GM18951 (cell line): ENCODE measurements at regions not wholly inside any gene's neighbourhood (a gene's known extent, or its start where the extent isn't known, plus 50 kb on each side); places are given as distances from the start of the nearest gene placed in this dataset.

Source experiments
- POLR2A ChIP-seq: IDR thresholded peaks from 4 replicates; pipeline ENCODE4 v1.6.1; 2011; ENCODE audit warnings: mild to moderate bottlenecking; ENCODE audit not compliant: insufficient read length, insufficient read depth; ENCODE audit errors: extremely low read depth
- in situ Hi-C: fragments of 300-500 bp; cut with MboI; formaldehyde crosslinking; loops from one replicate; pipeline ENCODE4 v1.12.0; 2022; ENCODE audit warnings: low sequenced_read_pairs, mixed read lengths, inconsistent platforms; ENCODE audit not compliant: unreplicated experiment

- in situ Hi-C loops = no loop called here
Measured at GRCh38 chr3:124597979-124598378, 132.3 kb upstream of the UMPS start.

GRCh38 chr3:124599147-124599765 is 131.0 kb upstream of the UMPS start:
- TF ChIP-seq POLR2A = no peak
- in situ Hi-C loops = no loop called here

More at GRCh38 chr3:124597979-124598378, 132.3 kb upstream of the UMPS start:
- TF ChIP-seq POLR2A = no peak

GRCh38 chr3:124599779-124600693 is 130.2 kb upstream of the UMPS start:
- no peak for TF ChIP-seq POLR2A
- in situ Hi-C loops = no loop called here

- in situ Hi-C loops = no loop called here
- TF ChIP-seq POLR2A = no peak
Measured at GRCh38 chr3:124600765-124601164, 129.5 kb upstream of the UMPS start.

- in situ Hi-C loops = no loop called here
- no peak for TF ChIP-seq POLR2A
Measured at GRCh38 chr3:124601190-124601589, 129.1 kb upstream of the UMPS start.

- no peak for TF ChIP-seq POLR2A
- in situ Hi-C loops = no loop called here
Measured at GRCh38 chr3:124602980-124603627, 127.1 kb upstream of the UMPS start.

GRCh38 chr3:124605781-124606579 is 124.3 kb upstream of the UMPS start:
- TF ChIP-seq POLR2A = no peak
- in situ Hi-C loops = no loop called here

GRCh38 chr3:124607163-124607562 is 123.1 kb upstream of the UMPS start:
- no peak for TF ChIP-seq POLR2A
- in situ Hi-C loops = no loop called here

GRCh38 chr3:124609402-124609801 is 120.8 kb upstream of the UMPS start:
- in situ Hi-C loops = no loop called here
- no peak for TF ChIP-seq POLR2A

- in situ Hi-C loops = no loop called here
- no peak for TF ChIP-seq POLR2A
Measured at GRCh38 chr3:124610130-124610529, 120.1 kb upstream of the UMPS start.

- TF ChIP-seq POLR2A = no peak
- in situ Hi-C loops = no loop called here
Measured at GRCh38 chr3:124611520-124611919, 118.7 kb upstream of the UMPS start.

- TF ChIP-seq POLR2A = no peak
- in situ Hi-C loops = no loop called here
Measured at GRCh38 chr3:124615896-124616543, 114.2 kb upstream of the UMPS start.

- in situ Hi-C loops = no loop called here
- TF ChIP-seq POLR2A = no peak
Measured at GRCh38 chr3:124617177-124617576, 113.1 kb upstream of the UMPS start.
